ENCODE measurements at regions not wholly inside any gene's neighbourhood (a gene's known extent, or its start where the extent isn't known, plus 50 kb on each side); places are given as distances from the start of the nearest gene placed in this dataset.

GRCh38 chr9:118009614-118010013 lies 305.4 kb downstream of the TLR4 start:
- no peak for TF ChIP-seq CTCF (IDR thresholded peaks at IDR 0.05; ENCODE audit: insufficient read depth, low read depth, low read length)
- DNase-seq (ENCODE audit: low read depth), result no peak
- Histone ChIP-seq H3K36me3 (ENCODE audit: control insufficient read depth, insufficient read depth, low read length) (no peaks in the 10 kb centered on the region), H3K27me3 (ENCODE audit: control insufficient read depth, insufficient read depth, low read length) (no peaks in the 10 kb centered on the region), H3K4me3 (ENCODE audit: low read depth, low read length) (no peak overlapping the region)
- ChIA-PET POLR2A (no interaction called here), CTCF (no interaction called here)

- POLR2A ChIA-PET, result no interaction called here
- CTCF ChIA-PET, result no interaction called here
- DNase-seq (ENCODE audit: low read depth), result no peak
Measured at GRCh38 chr9:118017607-118018122, 313.5 kb downstream of the TLR4 start.

GRCh38 chr9:118023644-118024043 lies 319.4 kb downstream of the TLR4 start:
- POLR2A ChIA-PET, result no interaction called here
- CTCF ChIA-PET, result no interaction called here
- no peak for DNase-seq (ENCODE audit: low read depth)
- H3K36me3 ChIP-seq (ENCODE audit: control insufficient read depth, insufficient read depth, low read length), result no peaks in the 10 kb centered on the region
- H3K27me3 ChIP-seq (ENCODE audit: control insufficient read depth, insufficient read depth, low read length), result no peaks in the 10 kb centered on the region
- no peak for TF ChIP-seq CTCF (IDR thresholded peaks at IDR 0.05; ENCODE audit: insufficient read depth, low read depth, low read length)
- H3K4me3 ChIP-seq (ENCODE audit: low read depth, low read length), result no peak overlapping the region

More at GRCh38 chr9:118017607-118018122, 313.5 kb downstream of the TLR4 start:
- Histone ChIP-seq H3K27me3 (ENCODE audit: control insufficient read depth, insufficient read depth, low read length) (no peaks in the 10 kb centered on the region), H3K36me3 (ENCODE audit: control insufficient read depth, insufficient read depth, low read length) (no peaks in the 10 kb centered on the region), H3K4me3 (ENCODE audit: low read depth, low read length) (no peak overlapping the region)
- TF ChIP-seq CTCF (IDR thresholded peaks at IDR 0.05; ENCODE audit: insufficient read depth, low read depth, low read length), result no peak

- no peak for DNase-seq (ENCODE audit: low read depth)
- TF ChIP-seq CTCF (IDR thresholded peaks at IDR 0.05; ENCODE audit: insufficient read depth, low read depth, low read length), result no peak
- POLR2A ChIA-PET, result no interaction called here
- CTCF ChIA-PET, result no interaction called here
- Histone ChIP-seq H3K27me3 (ENCODE audit: control insufficient read depth, insufficient read depth, low read length) (no peaks in the 10 kb centered on the region), H3K4me3 (ENCODE audit: low read depth, low read length) (no peak overlapping the region), H3K36me3 (ENCODE audit: control insufficient read depth, insufficient read depth, low read length) (no peaks in the 10 kb centered on the region)
Measured at GRCh38 chr9:118028225-118028624, 324.0 kb downstream of the TLR4 start.

GRCh38 chr9:118029425-118029824 lies 325.2 kb downstream of the TLR4 start:
- ChIA-PET CTCF (no interaction called here), POLR2A (no interaction called here)
- H3K4me3 ChIP-seq (ENCODE audit: low read depth, low read length), result no peak overlapping the region
- no peaks in the 10 kb centered on the region for H3K27me3 ChIP-seq (ENCODE audit: control insufficient read depth, insufficient read depth, low read length)
- H3K36me3 ChIP-seq (ENCODE audit: control insufficient read depth, insufficient read depth, low read length), result no peaks in the 10 kb centered on the region
- TF ChIP-seq CTCF (IDR thresholded peaks at IDR 0.05; ENCODE audit: insufficient read depth, low read depth, low read length), result no peak
- no peak for DNase-seq (ENCODE audit: low read depth)

Data from BJ (cell line).